GM10266 (cell line): ENCODE measurements at regions not wholly inside any gene's neighbourhood (a gene's known extent, or its start where the extent isn't known, plus 50 kb on each side); places are given as distances from the start of the nearest gene placed in this dataset.

ENCODE experiments used
- DNase-seq: peaks from one replicate; pipeline ENCODE4 v3.0.0; 2012; ENCODE audit errors: extremely low spot score
- TF ChIP-seq, protein P1 (sequence below): IDR thresholded peaks from 2 replicates; pipeline ENCODE4 v1.5.1; 2012; ENCODE audit warnings: mild to moderate bottlenecking, low read depth; ENCODE audit not compliant: control insufficient read depth, insufficient read depth; ENCODE audit errors: missing control alignments

DNA sequence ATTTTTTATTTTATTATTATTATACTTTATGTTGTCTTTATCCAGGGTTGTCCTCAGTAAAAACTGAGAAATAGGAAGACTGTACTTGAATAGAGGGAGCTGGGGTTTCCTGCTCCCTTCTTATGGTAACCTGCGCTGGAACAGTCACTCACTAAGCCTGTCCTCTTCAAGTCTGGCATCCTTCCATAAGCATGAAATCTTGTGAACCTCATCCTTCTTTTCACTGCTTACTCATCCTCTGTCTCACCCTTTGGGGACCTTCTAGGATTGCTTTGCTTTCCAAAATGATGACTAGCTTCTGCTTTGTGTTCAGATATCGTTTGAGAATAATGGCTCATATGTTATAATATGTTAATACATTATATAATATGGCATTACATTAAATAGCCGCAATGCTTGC lies 90.6 kb downstream of the C6orf118 start:
- no peak for DNase-seq
- TF ChIP-seq, protein P1, sequence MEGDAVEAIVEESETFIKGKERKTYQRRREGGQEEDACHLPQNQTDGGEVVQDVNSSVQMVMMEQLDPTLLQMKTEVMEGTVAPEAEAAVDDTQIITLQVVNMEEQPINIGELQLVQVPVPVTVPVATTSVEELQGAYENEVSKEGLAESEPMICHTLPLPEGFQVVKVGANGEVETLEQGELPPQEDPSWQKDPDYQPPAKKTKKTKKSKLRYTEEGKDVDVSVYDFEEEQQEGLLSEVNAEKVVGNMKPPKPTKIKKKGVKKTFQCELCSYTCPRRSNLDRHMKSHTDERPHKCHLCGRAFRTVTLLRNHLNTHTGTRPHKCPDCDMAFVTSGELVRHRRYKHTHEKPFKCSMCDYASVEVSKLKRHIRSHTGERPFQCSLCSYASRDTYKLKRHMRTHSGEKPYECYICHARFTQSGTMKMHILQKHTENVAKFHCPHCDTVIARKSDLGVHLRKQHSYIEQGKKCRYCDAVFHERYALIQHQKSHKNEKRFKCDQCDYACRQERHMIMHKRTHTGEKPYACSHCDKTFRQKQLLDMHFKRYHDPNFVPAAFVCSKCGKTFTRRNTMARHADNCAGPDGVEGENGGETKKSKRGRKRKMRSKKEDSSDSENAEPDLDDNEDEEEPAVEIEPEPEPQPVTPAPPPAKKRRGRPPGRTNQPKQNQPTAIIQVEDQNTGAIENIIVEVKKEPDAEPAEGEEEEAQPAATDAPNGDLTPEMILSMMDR, result no peak

DNA sequence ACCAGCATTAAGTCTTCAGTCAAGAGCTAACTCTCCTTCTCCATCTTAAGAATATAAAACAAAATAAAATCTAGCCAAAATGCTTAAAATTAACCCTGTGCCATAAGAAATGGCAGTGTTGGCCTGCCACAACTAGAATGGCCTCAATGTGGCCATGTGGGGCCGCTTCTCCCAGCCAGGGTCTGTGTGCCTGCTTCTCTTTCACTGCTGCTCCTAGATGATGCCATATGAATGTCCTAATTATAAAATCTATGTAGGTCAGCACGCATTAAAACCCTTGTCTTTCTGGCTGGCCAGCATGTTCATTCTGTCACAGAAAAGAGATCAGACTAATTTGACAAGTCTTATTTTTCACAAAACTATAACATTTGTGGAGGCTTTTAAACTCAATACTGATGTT lies 102.6 kb downstream of the C6orf118 start:
- TF ChIP-seq, protein P1, result no peak
- DNase-seq, result no peak

DNA sequence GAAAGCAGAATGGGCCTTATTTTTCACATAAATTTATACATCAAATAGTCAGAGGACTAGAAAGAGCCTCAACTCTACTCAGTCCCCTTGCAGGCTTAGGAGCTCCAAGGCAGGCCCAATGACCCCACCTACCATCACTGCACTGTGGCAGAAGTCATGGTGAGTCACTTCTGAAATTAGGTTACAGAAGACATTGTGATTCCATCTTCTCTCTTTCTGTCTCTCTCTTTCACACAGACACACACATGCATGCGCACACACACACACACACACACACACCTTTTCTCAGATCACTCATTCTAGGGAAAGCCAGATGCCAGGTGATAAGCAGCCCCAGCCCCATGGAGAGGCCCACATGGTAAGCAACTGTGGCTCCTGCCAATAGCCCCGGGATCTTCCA lies 103.8 kb downstream of the C6orf118 start:
- no peak for DNase-seq
- TF ChIP-seq, protein P1, result no peak

DNA sequence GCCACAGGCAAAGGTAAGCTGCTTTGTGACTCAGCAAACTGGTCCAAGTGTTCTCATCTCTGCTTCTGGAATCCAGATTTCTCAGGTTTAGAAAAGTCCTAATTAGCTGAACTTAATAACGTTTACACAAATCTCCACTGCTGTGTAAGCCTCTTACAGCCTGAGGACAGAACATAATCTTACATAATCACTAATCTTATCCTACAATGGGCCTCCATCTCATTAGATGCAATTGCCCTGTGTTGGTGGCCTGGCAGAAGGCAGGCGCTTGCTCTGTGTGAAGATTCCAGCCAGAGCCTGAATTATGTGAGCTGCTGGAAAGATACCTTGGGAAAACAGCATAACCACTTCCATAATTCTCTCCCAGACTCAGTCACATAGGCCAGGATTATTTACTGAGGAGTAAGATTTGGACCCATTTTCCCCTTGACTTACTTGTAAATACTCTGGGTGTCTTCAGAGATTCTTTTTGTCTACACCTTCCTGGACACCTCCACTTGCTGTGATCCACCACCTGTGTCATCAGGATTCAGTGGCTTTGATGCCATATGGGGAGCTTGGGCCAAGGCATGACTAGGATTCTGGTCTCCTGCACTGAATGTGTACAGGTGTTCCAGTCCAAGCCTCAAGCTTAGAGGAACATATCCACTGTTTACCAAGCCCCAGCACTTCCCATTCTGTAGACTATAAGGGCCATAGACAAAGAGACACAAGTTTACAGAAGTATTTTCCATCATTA lies 104.4 kb downstream of the C6orf118 start:
- TF ChIP-seq, protein P1, result no peak
- DNase-seq, result no peak

DNA sequence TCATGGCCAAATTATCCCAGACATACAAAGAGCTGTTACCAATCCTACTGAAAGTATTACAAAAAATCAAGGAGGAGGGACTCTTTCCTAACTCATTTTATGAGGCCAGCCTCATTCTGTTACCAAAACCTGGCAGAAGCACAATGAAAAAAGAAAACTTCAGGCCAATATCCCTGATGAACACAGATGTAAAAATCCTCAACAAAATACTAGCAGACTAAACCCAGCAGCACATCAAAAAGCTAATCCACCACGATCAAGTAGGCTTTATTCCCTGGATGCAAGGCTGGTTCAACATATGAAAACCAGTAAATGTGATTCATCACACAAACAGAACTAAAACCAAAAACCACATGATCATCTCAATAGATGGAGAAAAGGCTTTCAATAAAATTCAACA lies 109.2 kb downstream of the C6orf118 start:
- TF ChIP-seq, protein P1, result no peak
- no peak for DNase-seq

DNA sequence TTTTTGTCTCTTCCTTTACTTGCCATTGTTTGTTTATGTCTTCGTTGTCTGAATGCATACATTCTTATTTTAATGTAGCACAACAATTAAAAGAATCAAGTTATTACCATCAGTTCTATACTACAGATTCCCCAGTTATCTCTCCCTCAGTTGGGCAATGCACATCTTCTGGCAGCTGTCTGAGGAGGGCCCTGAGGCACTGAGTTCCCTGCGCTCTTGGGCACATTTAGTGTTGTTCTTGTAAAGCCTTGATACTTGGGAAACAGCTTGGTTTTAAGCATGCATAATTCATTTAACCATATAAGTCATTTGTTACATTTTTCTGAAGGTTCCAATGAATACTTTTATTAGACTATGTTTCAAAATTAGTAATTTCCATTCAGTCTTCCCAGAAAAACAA lies 117.9 kb downstream of the C6orf118 start:
- TF ChIP-seq, protein P1, result no peak
- DNase-seq, result no peak

DNA sequence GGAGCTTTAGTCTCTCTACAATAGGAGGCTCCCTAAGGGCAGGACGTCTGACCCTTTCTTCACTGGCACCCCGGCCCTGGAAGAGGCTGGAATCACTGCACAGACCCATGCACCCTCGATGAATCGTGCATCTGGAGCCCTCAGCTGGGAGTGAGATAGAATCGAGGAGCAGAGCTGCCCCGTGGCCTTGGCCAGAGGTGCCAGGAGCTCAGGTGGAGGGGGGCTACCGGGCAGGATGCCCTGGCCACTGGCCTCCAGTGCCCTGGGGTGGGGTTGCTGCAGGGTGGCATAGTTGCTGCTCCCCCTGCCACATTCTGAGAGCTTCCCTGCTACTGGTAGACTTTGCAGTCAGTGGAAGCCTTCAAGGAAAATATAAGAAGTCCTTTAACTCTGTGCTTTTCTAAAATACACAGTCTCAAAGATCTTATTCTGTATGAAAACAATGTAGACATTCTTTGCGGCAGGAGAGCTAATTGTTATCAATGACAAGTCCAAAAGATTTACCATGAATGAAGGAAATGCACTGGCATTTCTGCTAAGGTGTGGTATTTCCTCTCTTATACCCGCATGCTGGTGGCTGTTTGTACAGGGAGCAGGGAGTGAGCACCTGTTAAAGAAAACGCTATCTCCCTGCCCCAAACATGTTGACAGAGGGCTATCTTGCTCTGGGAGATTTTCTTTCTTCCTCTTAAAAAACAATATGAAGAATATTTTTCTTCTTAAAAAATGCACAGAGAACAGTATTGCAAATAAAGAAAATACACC lies 122.8 kb downstream of the C6orf118 start:
- DNase-seq, result no peak
- TF ChIP-seq, protein P1, result no peak
